Fibroblast of the aortic adventitia (primary cell): ENCODE measurements at regions not wholly inside any gene's neighbourhood (a gene's known extent, or its start where the extent isn't known, plus 50 kb on each side); places are given as distances from the start of the nearest gene placed in this dataset.

ENCODE experiments used
- DNase-seq: peaks from one replicate; pipeline ENCODE4 v3.0.0-alpha.2; 2010; ENCODE audit warnings: low read depth
- H3K4me3 ChIP-seq: 2 replicates; pipeline ENCODE4 v1.5.1; 2011; ENCODE audit warnings: low read depth, mild to moderate bottlenecking, control low read depth, low read length, moderate library complexity
- TF ChIP-seq, protein P1 (sequence below): IDR thresholded peaks from 2 replicates; pipeline ENCODE4 v1.5.1; 2011; ENCODE audit warnings: mild to moderate bottlenecking, low read length, control low read depth, inconsistent platforms; ENCODE audit not compliant: insufficient read depth

- no peak overlapping the region for H3K4me3 ChIP-seq
- TF ChIP-seq, protein P1, sequence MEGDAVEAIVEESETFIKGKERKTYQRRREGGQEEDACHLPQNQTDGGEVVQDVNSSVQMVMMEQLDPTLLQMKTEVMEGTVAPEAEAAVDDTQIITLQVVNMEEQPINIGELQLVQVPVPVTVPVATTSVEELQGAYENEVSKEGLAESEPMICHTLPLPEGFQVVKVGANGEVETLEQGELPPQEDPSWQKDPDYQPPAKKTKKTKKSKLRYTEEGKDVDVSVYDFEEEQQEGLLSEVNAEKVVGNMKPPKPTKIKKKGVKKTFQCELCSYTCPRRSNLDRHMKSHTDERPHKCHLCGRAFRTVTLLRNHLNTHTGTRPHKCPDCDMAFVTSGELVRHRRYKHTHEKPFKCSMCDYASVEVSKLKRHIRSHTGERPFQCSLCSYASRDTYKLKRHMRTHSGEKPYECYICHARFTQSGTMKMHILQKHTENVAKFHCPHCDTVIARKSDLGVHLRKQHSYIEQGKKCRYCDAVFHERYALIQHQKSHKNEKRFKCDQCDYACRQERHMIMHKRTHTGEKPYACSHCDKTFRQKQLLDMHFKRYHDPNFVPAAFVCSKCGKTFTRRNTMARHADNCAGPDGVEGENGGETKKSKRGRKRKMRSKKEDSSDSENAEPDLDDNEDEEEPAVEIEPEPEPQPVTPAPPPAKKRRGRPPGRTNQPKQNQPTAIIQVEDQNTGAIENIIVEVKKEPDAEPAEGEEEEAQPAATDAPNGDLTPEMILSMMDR, result no peak
- DNase-seq, result no peak
Measured at GRCh38 chr3:194081826-194082225, 54.1 kb upstream of the HES1 start.

GRCh38 chr3:194082743-194083636, 53.0 kb upstream of the HES1 start:
- TF ChIP-seq, protein P1, result no peak
- DNase-seq, result no peak
- H3K4me3 ChIP-seq, result no peak overlapping the region

GRCh38 chr3:194083637-194084224, 52.2 kb upstream of the HES1 start:
- no peak for DNase-seq
- no peak overlapping the region for H3K4me3 ChIP-seq
- TF ChIP-seq, protein P1, result no peak

- TF ChIP-seq, protein P1, result no peak
- DNase-seq, result no peak
- H3K4me3 ChIP-seq, result no peak overlapping the region
Measured at GRCh38 chr3:194084284-194084683, 51.7 kb upstream of the HES1 start.
